HEK293T (cell line): ENCODE measurements at regions not wholly inside any gene's neighbourhood (a gene's known extent, or its start where the extent isn't known, plus 50 kb on each side); places are given as distances from the start of the nearest gene placed in this dataset.

Source experiments
- ARNT ChIP-seq: fragments of 450-650 bp; IDR thresholded peaks from 2 replicates; pipeline ENCODE4 v1.6.1; 2017; ENCODE audit warnings: mild to moderate bottlenecking
- BHLHE40 ChIP-seq: fragments of 450-650 bp; IDR thresholded peaks from 2 replicates; pipeline ENCODE4 v1.6.1; 2016; ENCODE audit warnings: mild to moderate bottlenecking, moderate library complexity, borderline replicate concordance
- CTBP1 ChIP-seq: fragments of 450-650 bp; IDR thresholded peaks from 2 replicates; pipeline ENCODE4 v1.6.1; 2016; ENCODE audit warnings: borderline replicate concordance
- ELF4 ChIP-seq: fragments of 450-650 bp; IDR thresholded peaks from 2 replicates; pipeline ENCODE4 v1.6.1; 2017; ENCODE audit warnings: antibody characterized with exemption
- FOXA1 ChIP-seq: fragments of 450-650 bp; IDR thresholded peaks from 2 replicates; pipeline ENCODE4 v1.6.1; 2016; ENCODE audit warnings: mild to moderate bottlenecking
- FOXM1 ChIP-seq: fragments of 450-650 bp; IDR thresholded peaks from 2 replicates; pipeline ENCODE4 v1.6.1; 2017; ENCODE audit warnings: mild to moderate bottlenecking, borderline replicate concordance
- NFRKB ChIP-seq: fragments of 450-650 bp; IDR thresholded peaks from 2 replicates; pipeline ENCODE4 v1.6.1; 2016; ENCODE audit warnings: mild to moderate bottlenecking, moderate library complexity
- SP1 ChIP-seq: fragments of 450-650 bp; IDR thresholded peaks from 2 replicates; pipeline ENCODE4 v1.6.1; 2017
- SUZ12 ChIP-seq: fragments of 450-650 bp; IDR thresholded peaks from 2 replicates; pipeline ENCODE4 v1.6.1; 2016; ENCODE audit warnings: mild to moderate bottlenecking

- TF ChIP-seq NFRKB (no peak), FOXA1 (no peak), SUZ12 (no peak), ELF4 (no peak), CTBP1 (no peak), SP1 (no peak), ARNT (no peak), BHLHE40 (no peak), FOXM1 (no peak)
Observed at GRCh38 chr2:107448160-107448559, 378.5 kb upstream of the RGPD4 start.
